Muscle layer of colon (tissue), 2 donors: ENCODE measurements at regions not wholly inside any gene's neighbourhood (a gene's known extent, or its start where the extent isn't known, plus 50 kb on each side); places are given as distances from the start of the nearest gene placed in this dataset.

ENCODE experiments used
- H3K27ac ChIP-seq: one replicate; pipeline ENCODE4 v1.7.0; 2013; ENCODE audit warnings: low read depth, mild to moderate bottlenecking, low read length, moderate library complexity
- H3K27me3 ChIP-seq, 2 donors: one replicate each; pipeline ENCODE4 v1.7.0; 2013; ENCODE audit warnings: low read length in 2 of 2, mild to moderate bottlenecking in 2 of 2; ENCODE audit not compliant: insufficient read depth in 2 of 2, control insufficient read depth in 1 of 2
- H3K36me3 ChIP-seq: one replicate; pipeline ENCODE4 v1.7.0; 2013; ENCODE audit warnings: mild to moderate bottlenecking, low read length; ENCODE audit not compliant: insufficient read depth
- H3K4me1 ChIP-seq: one replicate; pipeline ENCODE4 v1.7.0; 2013; ENCODE audit warnings: mild to moderate bottlenecking, low read length; ENCODE audit not compliant: insufficient read depth
- H3K4me3 ChIP-seq, 2 donors: one replicate each; pipeline ENCODE4 v1.7.0; 2013; ENCODE audit warnings: low read length in 2 of 2, low read depth in 1 of 2, mild to moderate bottlenecking in 1 of 2, moderate library complexity in 1 of 2
- H3K9ac ChIP-seq: one replicate; pipeline ENCODE4 v1.7.0; 2013; ENCODE audit warnings: low read length
- H3K9me3 ChIP-seq: one replicate; pipeline ENCODE4 v1.7.0; 2013; ENCODE audit warnings: mild to moderate bottlenecking, low read length
- donor health status: abdominal sarcoma.
- donor health status: Adenocarcinoma of cecum.

DNA sequence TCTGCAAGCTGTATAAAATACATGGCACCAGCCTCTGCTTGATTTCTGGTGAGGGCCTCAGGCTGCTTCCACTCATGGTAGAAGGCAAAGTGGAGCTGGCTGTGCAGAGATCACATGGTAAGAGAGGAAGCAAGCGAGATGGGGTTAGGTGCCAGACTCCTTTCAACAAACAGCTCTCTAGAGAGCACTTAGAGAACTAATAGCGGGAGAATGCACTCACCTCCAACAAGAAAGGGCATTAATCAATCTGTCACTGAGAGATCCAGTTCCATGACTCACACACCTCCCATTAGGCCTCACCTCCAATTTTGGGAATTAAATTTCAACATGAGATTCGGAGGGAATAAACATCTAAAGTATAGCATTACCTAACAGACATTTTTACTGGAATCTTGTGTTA is 644.1 kb upstream of the ARRDC4 start:
- H3K27ac ChIP-seq, result no peak overlapping the region
- H3K27me3 ChIP-seq, result no peaks in the 10 kb centered on the region
- no peaks in the 10 kb centered on the region for H3K4me1 ChIP-seq
- no peak overlapping the region for H3K9ac ChIP-seq
- no peaks in the 10 kb centered on the region for H3K36me3 ChIP-seq
- H3K4me3 ChIP-seq, result no peak overlapping the region
- H3K9me3 ChIP-seq, result no peaks in the 10 kb centered on the region

DNA sequence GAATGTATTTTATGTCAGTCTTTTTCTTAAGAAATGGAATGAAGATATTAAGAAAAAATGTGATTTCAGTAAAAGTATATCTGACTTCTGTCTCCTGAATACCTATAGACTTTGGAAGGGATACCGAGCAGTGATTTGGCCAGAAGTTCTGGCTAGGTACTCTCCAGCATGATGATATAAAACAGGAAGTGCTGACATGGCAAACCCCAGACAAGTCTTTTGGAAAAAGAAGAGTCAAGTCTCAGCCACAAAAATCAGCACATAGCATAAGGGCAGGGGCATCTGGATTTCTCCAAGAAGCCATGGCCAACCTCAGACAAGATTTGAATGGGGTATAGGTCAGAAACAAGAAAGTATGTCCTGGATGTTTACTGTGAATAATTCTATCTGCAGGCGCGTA is 643.3 kb upstream of the ARRDC4 start:
- H3K27ac ChIP-seq, result no peak overlapping the region
- no peaks in the 10 kb centered on the region for H3K9me3 ChIP-seq
- no peaks in the 10 kb centered on the region for H3K36me3 ChIP-seq
- no peaks in the 10 kb centered on the region for H3K27me3 ChIP-seq
- no peak overlapping the region for H3K9ac ChIP-seq
- no peak overlapping the region for H3K4me3 ChIP-seq
- H3K4me1 ChIP-seq, result no peaks in the 10 kb centered on the region

DNA sequence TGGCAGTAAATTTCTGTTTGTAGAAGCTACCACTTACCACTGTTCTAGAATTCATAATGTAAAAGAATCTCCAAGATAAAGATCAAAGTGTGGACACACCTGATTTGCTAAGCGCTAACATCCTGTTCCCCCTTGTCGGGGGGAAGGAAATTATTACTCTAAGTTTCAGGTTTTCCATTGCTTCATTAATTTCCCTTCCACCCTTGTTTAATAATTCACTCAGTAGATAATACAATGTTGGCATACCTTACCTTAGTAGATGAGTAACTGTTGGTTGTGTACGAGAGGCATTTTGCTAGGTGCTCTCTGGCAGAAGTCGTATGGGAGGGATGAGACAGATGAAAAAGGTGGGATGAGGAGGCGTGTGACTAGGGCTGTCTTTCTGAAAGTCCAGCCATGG is 641.2 kb upstream of the ARRDC4 start:
- H3K4me3 ChIP-seq, result no peak overlapping the region
- H3K4me1 ChIP-seq, result no peaks in the 10 kb centered on the region

DNA sequence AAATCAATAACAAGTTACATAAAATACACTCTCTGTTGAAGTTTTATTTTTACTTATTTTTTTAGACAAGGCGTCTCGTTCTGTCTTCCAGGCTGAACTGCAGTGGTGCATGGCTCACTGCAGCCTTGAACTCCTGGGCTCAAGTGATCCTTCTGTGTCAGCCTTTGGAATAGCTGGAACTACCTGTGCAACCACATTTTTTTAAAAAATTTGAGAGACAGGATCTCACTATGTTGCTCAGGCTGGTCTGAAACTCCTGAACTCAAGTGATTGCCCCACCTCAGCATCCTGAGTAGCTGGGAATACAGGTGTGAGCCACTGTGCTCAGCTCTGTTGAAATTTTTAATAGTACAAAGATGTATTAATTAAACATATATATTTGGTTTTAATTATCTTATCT is 614.3 kb upstream of the ARRDC4 start:
- no peaks in the 10 kb centered on the region for H3K9me3 ChIP-seq
- no peak overlapping the region for H3K27ac ChIP-seq
- H3K9ac ChIP-seq, result no peak overlapping the region
- no peak overlapping the region for H3K4me3 ChIP-seq
- H3K36me3 ChIP-seq, result no peaks in the 10 kb centered on the region
- no peaks in the 10 kb centered on the region for H3K27me3 ChIP-seq
- no peaks in the 10 kb centered on the region for H3K4me1 ChIP-seq

More for the DNA sequence above, 641.2 kb upstream of the ARRDC4 start:
- Histone ChIP-seq H3K9me3 (no peaks in the 10 kb centered on the region), H3K27me3 (no peaks in the 10 kb centered on the region), H3K36me3 (no peaks in the 10 kb centered on the region), H3K9ac (no peak overlapping the region), H3K27ac (no peak overlapping the region)

DNA sequence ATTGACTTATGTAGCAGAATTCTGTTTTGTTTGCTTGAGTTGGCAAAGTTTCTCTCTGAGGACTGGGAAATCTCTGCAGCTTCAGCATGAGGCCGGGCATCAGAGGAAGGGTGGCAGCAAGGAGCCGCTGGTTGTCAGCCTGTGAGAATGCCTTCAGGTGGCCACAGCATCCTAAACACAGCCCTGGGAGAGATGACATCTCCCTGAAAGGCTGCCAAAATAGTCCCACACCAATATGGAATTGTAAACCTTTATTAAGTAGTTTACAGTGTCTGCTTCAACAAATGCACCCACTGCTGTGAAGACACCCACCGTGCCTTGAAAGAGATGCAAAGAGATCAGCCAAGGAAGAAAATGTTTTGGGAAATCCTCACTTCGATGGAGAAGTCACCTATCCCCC is 609.7 kb upstream of the ARRDC4 start:
- H3K27me3 ChIP-seq, result no peaks in the 10 kb centered on the region
- H3K27ac ChIP-seq, result no peak overlapping the region
- H3K4me3 ChIP-seq, result no peak overlapping the region
- no peak overlapping the region for H3K9ac ChIP-seq
- no peaks in the 10 kb centered on the region for H3K4me1 ChIP-seq
- H3K36me3 ChIP-seq, result no peaks in the 10 kb centered on the region
- H3K9me3 ChIP-seq, result no peaks in the 10 kb centered on the region

DNA sequence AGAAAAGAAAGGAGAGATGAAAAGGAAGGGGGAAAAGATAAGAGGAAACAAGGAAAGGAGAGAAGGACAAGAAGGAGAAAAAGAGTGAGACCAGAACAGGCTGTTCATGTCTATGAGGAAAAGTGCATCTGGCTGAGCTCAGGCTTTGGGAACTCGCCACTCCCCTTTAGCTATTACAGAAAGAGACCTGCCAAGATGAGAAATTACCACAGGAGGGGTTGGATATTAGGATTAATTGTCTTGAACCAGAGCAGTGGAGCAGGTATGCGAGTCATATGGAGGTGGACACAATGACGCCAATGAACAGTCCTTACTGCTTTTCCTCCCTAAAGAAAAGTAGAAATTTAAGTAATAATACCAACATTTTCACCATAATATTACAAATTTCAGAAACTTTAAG is 577.0 kb upstream of the ARRDC4 start:
- no peak overlapping the region for H3K9ac ChIP-seq

DNA sequence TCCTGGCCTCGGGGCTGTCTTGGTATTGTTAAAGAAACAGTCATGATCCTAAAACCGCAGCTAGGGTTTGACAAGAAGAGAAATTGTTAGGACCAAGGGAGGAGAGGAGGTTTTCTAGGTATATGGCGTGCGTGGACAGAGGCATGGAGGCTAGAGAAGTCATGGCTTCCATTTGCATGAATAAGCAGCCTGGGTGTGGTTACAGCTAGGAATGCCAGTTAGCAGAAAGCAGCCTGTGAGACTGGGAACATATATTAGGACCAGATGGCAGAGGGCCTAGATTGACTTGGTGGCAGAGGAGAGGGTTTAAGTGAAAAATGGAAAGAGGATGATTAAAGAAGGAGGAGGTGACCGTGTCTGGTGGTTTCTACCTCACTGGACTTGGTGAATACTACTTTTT is 573.6 kb upstream of the ARRDC4 start:
- no peaks in the 10 kb centered on the region for H3K36me3 ChIP-seq
- no peaks in the 10 kb centered on the region for H3K27me3 ChIP-seq
- H3K4me1 ChIP-seq, result no peaks in the 10 kb centered on the region
- no peak overlapping the region for H3K27ac ChIP-seq
- H3K9ac ChIP-seq, result no peak overlapping the region
- H3K9me3 ChIP-seq, result no peaks in the 10 kb centered on the region
- H3K4me3 ChIP-seq, result no peak overlapping the region

More for the DNA sequence above, 577.0 kb upstream of the ARRDC4 start:
- Histone ChIP-seq H3K4me3 (no peak overlapping the region), H3K36me3 (no peaks in the 10 kb centered on the region), H3K27me3 (no peaks in the 10 kb centered on the region), H3K27ac (no peak overlapping the region), H3K9me3 (no peaks in the 10 kb centered on the region), H3K4me1 (no peaks in the 10 kb centered on the region)

DNA sequence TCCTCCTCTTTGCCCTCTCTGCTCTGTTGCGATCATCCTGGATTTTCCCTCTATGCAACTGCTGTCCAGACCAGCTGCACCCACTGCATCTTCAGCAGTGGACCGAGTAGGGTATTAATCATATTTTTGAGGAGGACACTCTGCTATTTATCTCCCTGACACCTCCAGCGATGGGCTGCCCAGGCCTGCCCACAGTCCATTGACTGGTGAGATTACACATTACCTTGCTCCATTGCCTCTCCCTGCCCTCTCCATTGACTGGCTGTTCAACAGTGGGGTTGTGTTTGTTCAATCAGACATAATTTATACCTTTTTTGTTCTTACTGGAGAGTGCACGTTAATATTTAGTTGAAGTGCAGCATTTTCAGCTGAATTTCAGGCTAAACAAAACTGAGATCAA is 559.3 kb upstream of the ARRDC4 start:
- no peak overlapping the region for H3K27ac ChIP-seq
- H3K9ac ChIP-seq, result no peak overlapping the region
- no peaks in the 10 kb centered on the region for H3K36me3 ChIP-seq
- no peaks in the 10 kb centered on the region for H3K27me3 ChIP-seq
- H3K9me3 ChIP-seq, result no peaks in the 10 kb centered on the region
- H3K4me3 ChIP-seq, result no peak overlapping the region
- H3K4me1 ChIP-seq, result no peaks in the 10 kb centered on the region

DNA sequence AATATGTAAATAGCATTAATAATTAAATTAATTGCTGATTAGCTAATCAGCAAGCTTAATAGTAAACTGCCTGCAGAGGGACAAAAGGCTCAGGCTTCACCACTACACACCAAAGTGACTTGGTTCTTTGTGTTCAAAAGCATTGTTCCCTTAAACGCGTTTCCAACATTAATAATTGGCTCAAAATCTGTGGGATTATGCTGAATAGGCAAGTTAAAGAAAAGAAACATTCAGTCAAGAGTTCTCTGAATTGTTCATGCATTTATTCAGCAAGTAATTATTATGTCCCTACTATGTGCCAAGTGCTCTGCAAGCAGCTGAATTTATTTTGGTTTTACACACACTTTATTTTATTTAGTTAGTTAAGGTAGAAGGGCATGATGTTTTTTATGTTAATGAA is 558.5 kb upstream of the ARRDC4 start:
- H3K9ac ChIP-seq, result no peak overlapping the region
- H3K36me3 ChIP-seq, result no peaks in the 10 kb centered on the region
- H3K27me3 ChIP-seq, result no peaks in the 10 kb centered on the region
- no peak overlapping the region for H3K4me3 ChIP-seq
- H3K4me1 ChIP-seq, result no peaks in the 10 kb centered on the region
- no peaks in the 10 kb centered on the region for H3K9me3 ChIP-seq
- H3K27ac ChIP-seq, result no peak overlapping the region

DNA sequence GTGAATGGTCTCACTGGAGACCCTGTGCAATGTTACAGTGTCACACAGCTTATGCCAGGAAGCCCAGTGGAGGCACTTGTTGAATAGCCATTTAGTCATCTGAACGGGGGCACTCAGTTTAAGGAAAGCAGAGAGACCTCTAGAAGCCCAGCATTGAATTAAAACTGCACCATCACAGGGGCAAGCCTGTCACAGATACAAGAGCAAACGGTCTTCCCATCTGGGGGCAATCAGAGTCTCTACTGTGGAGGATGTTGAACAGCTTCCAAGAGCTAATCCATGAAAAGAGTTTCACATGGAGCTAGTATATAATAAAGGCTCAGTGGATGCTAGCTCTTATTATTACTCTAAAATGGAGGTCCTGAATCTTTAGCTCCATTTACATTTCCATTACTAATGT is 553.7 kb upstream of the ARRDC4 start:
- H3K27ac ChIP-seq, result no peak overlapping the region
- no peaks in the 10 kb centered on the region for H3K4me1 ChIP-seq
- no peaks in the 10 kb centered on the region for H3K27me3 ChIP-seq
- no peaks in the 10 kb centered on the region for H3K9me3 ChIP-seq
- no peak overlapping the region for H3K4me3 ChIP-seq
- no peaks in the 10 kb centered on the region for H3K36me3 ChIP-seq
- H3K9ac ChIP-seq, result no peak overlapping the region

DNA sequence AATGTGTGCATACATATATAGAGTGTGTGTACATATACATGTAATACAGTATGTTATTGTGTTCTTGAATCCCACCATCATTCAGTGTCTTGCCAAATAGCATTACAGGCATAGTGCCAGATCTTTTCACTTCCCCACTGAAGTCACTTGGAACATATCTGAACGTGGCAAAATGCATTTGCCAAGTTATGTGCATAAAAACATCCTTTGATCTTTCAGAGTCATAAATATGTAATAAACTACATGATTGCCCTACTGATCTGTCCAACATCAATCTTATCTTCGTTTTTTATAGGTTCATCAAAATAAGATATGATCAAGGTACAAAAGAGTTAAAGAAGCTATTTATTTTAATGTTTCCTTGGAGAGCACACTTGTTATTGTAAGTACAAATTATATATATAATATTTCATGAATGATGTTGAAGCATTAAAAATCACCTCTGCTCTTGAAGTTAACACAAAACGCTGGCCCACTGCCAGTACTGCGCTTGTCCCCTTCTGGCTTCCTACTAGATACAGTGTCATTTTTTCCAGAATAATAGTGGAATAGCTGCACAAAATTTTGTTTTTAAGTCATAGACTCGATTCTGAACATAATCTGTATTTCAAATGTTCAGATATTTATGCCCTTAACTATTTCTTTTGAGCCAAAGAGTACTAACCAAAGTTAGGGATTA is 549.5 kb upstream of the ARRDC4 start:
- no peaks in the 10 kb centered on the region for H3K9me3 ChIP-seq
- no peaks in the 10 kb centered on the region for H3K4me1 ChIP-seq
- H3K4me3 ChIP-seq, result no peak overlapping the region
- H3K27me3 ChIP-seq, result no peaks in the 10 kb centered on the region
- no peaks in the 10 kb centered on the region for H3K36me3 ChIP-seq
- no peak overlapping the region for H3K9ac ChIP-seq
- H3K27ac ChIP-seq, result no peak overlapping the region

DNA sequence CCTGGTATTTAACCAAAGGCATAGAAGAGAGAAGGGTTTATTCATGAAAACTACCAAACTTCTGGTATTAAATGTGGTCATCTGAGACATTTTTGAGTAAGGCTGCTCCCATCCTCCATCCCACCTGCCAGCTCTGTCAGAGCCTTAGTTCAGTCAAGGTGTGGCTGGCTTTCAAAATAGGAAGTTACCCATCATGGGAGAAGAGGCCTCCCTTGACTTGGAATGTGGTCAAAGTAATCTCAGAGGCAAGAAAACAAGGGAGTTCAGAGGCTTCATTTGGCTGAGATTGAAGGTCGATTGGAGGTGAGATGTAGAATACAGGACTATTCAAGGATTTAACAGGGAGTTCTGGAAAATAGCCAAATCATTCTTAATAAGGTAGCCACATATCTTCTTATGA is 540.4 kb upstream of the ARRDC4 start:
- Histone ChIP-seq H3K4me1 (no peaks in the 10 kb centered on the region), H3K9me3 (no peaks in the 10 kb centered on the region), H3K27ac (no peak overlapping the region), H3K36me3 (no peaks in the 10 kb centered on the region), H3K9ac (no peak overlapping the region), H3K4me3 (no peak overlapping the region), H3K27me3 (no peaks in the 10 kb centered on the region)
